K562 (cell line): ENCODE measurements at regions not wholly inside any gene's neighbourhood (a gene's known extent, or its start where the extent isn't known, plus 50 kb on each side); places are given as distances from the start of the nearest gene placed in this dataset.

Source experiments
- ATAC-seq: fragments of 200-7000 bp; cut with Tn5 transposase; 3 replicates; pipeline ENCODE4 v1.9.1; 2020; ENCODE audit warnings: moderate library complexity
- BruUV-seq: library from RNA; stranded (reverse); fragments of 400-500 nt; replicated peaks from 2 replicates; lab custom pipeline; 2021; lab: Mats Ljungman, UMichigan
- CTCF ChIA-PET: fragments of 300-600 bp; formaldehyde crosslinking; extraction: SDS; loops from one replicate; lab custom pipeline; 2021; ENCODE audit warnings: low intra/inter-chr PET ratio; lab: Yijun Ruan, JAX
- POLR2A ChIA-PET: fragments of 300-600, 350-650 bp; sonication (Branson Sonifier 250); formaldehyde crosslinking; extraction: SDS; loops from one replicate; lab custom pipeline; 2021; ENCODE audit warnings: antibody characterized with exemption, inconsistent platforms; lab: Yijun Ruan, JAX
- DNase-seq, 4 experiments: peaks; one replicate each; pipeline versions ENCODE4 v3.0.0 to v3.0.0-alpha.2; 2011 to 2018; ENCODE audit warnings: low spot score in 3 of 4, mixed read lengths in 3 of 4; ENCODE audit errors: extremely low read depth in 1 of 4
- FAIRE-seq: peaks from 2 replicates; lab custom pipeline; 2011; peaks lifted over from hg19 to GRCh38; lab: Jason Lieb, UNC
- H2AFZ ChIP-seq: 2 replicates; pipeline ENCODE4 v1.6.0; 2011; ENCODE audit warnings: low read depth, low read length, control low read depth, inconsistent platforms
- H3K27ac ChIP-seq: fragments of 200-600 bp; 3 replicates; pipeline ENCODE4 v1.8.0; 2011; ENCODE audit warnings: low read depth, mild to moderate bottlenecking, control low read depth, inconsistent platforms, low read length, moderate library complexity, mixed read lengths; ENCODE audit errors: extremely low read depth
- H3K27me3 ChIP-seq, 2 experiments: fragments of 300-600 bp in 1 of 2; 2 replicates in 1 of 2; 3 replicates in 1 of 2; pipeline versions ENCODE4 v1.6.0 to v1.8.0; 2011; ENCODE audit warnings: inconsistent platforms in 2 of 2, low read length in 2 of 2, mild to moderate bottlenecking in 1 of 2, mixed read lengths in 1 of 2, moderate library complexity in 1 of 2; ENCODE audit not compliant: control insufficient read depth in 2 of 2, insufficient read depth in 2 of 2
- H3K36me3 ChIP-seq: fragments of 300-600 bp; 3 replicates; pipeline ENCODE4 v1.8.0; 2011; ENCODE audit warnings: mild to moderate bottlenecking, low read length, inconsistent platforms; ENCODE audit not compliant: control insufficient read depth, insufficient read depth
- H3K4me1 ChIP-seq, 2 experiments: fragments of 200-600 bp in 1 of 2; replicated peaks in 1 of 2; 2 replicates in 1 of 2; 3 replicates in 1 of 2; pipeline versions ENCODE4 v1.5.1 to v1.8.0; 2011; ENCODE audit warnings: inconsistent platforms in 2 of 2, low read length in 2 of 2, mild to moderate bottlenecking in 1 of 2, mixed read lengths in 1 of 2, moderate library complexity in 1 of 2; ENCODE audit not compliant: control insufficient read depth in 2 of 2, insufficient read depth in 2 of 2
- H3K4me2 ChIP-seq: 2 replicates; pipeline ENCODE4 v1.6.1; 2011; ENCODE audit warnings: low read length, control low read depth, inconsistent platforms, mixed read lengths; ENCODE audit not compliant: insufficient read depth
- H3K4me3 ChIP-seq: fragments of 200-600 bp; sonication (generic), shearing (Covaris generic); 2 replicates; pipeline ENCODE4 v1.5.1; 2016; ENCODE audit warnings: control low read depth, inconsistent platforms
- H3K79me2 ChIP-seq: fragments of 200-600 bp; 3 replicates; pipeline ENCODE4 v1.8.0; 2011; ENCODE audit warnings: low read length, inconsistent platforms; ENCODE audit not compliant: control insufficient read depth, insufficient read depth
- H3K9ac ChIP-seq, 2 experiments: 2 replicates each; pipeline versions ENCODE4 v1.6.0 to v1.6.1; 2011; ENCODE audit warnings: low read depth in 2 of 2, low read length in 2 of 2, control low read depth in 1 of 2, inconsistent platforms in 1 of 2, mild to moderate bottlenecking in 1 of 2, mixed read lengths in 1 of 2; ENCODE audit not compliant: insufficient read depth in 1 of 2
- H3K9me1 ChIP-seq: one replicate; pipeline ENCODE4 v1.6.0; 2011; ENCODE audit warnings: inconsistent platforms, mild to moderate bottlenecking, low read length, moderate library complexity; ENCODE audit not compliant: control insufficient read depth, insufficient read depth
- H3K9me3 ChIP-seq: replicated peaks from 2 replicates; pipeline ENCODE4 v1.5.1; 2011; ENCODE audit warnings: low read depth, low read length, inconsistent platforms; ENCODE audit not compliant: control insufficient read depth, insufficient read depth
- H4K20me1 ChIP-seq: replicated peaks from 2 replicates; pipeline ENCODE4 v1.6.1; 2011; ENCODE audit warnings: low read length, inconsistent platforms, mixed read lengths; ENCODE audit not compliant: control insufficient read depth, insufficient read depth
- BHLHE40 ChIP-seq: IDR thresholded peaks from 2 replicates; pipeline ENCODE4 v1.6.1; 2011; ENCODE audit warnings: low read length, improper control_type of control experiment
- DACH1 ChIP-seq: fragments of 450-650 bp; IDR thresholded peaks from 2 replicates; pipeline ENCODE4 v1.6.1; 2018; ENCODE audit not compliant: partially characterized antibody
- DIDO1 ChIP-seq: fragments of 450-650 bp; IDR thresholded peaks from 2 replicates; pipeline ENCODE4 v1.6.1; 2016; ENCODE audit warnings: low read depth, missing biosample characterization, missing genetic modification characterization
- GABPB1 ChIP-seq: sonication (generic); formaldehyde crosslinking; IDR thresholded peaks from 2 replicates; pipeline ENCODE4 v1.8.0; 2022; ENCODE audit warnings: mild to moderate bottlenecking, missing genetic modification reagents
- HMGN3 ChIP-seq: IDR thresholded peaks from 2 replicates; pipeline ENCODE4 v1.6.1; 2011; ENCODE audit warnings: borderline replicate concordance, low read depth, mild to moderate bottlenecking, mixed read lengths, low read length; ENCODE audit not compliant: insufficient read length; ENCODE audit errors: extremely low read depth
- NCOA1 ChIP-seq: fragments of 450-650 bp; IDR thresholded peaks from 2 replicates; pipeline ENCODE4 v1.6.1; 2016; ENCODE audit warnings: low read depth
- OTX1 ChIP-seq: fragments of 450-650 bp; formaldehyde crosslinking; IDR thresholded peaks from 2 replicates; pipeline ENCODE4 v1.4.0; 2022; ENCODE audit warnings: mild to moderate bottlenecking
- PHF20 ChIP-seq: fragments of 450-650 bp; IDR thresholded peaks from 2 replicates; pipeline ENCODE4 v1.6.1; 2018; ENCODE audit not compliant: partially characterized antibody
- SAFB ChIP-seq: fragments of 200-400 bp; formaldehyde crosslinking; IDR thresholded peaks from 2 replicates; pipeline ENCODE4 v1.6.1; 2017; ENCODE audit warnings: low read depth, low read length, borderline replicate concordance
- ZNF165 ChIP-seq: fragments of 250-450 bp; sonication (Bioruptor Pico); IDR thresholded peaks from 2 replicates; pipeline ENCODE4 v1.4.0; 2020; ENCODE audit warnings: borderline replicate concordance
- WGBS: fragments of 100-300 bp; shearing (Covaris generic); methylation state at CpG from one replicate; pipeline ENCODE4 v1.1.6; 2016; ENCODE audit warnings: low coverage, mixed read lengths; ENCODE audit not compliant: insufficient coverage; ENCODE audit errors: missing lambda C conversion rate; 5-methylcytosine and 5-hydroxymethylcytosine counted together
- in situ Hi-C: fragments of 300-500 bp; cut with MboI; formaldehyde crosslinking; loops from 4 replicates; pipeline ENCODE4 v1.15.0; 2018; ENCODE audit warnings: inconsistent platforms, mixed read lengths
- intact Hi-C: fragments of 100-400 bp; cut with micrococcal nuclease; formaldehyde crosslinking; loops from 2 replicates; pipeline ENCODE4 v1.14.2; 2022
- TF ChIP-seq, protein P1 (sequence below): fragments of 150-350 bp; IDR thresholded peaks from 2 replicates; pipeline ENCODE4 v1.6.1; 2014; ENCODE audit warnings: low read depth, mild to moderate bottlenecking, low read length, borderline replicate concordance

DNA sequence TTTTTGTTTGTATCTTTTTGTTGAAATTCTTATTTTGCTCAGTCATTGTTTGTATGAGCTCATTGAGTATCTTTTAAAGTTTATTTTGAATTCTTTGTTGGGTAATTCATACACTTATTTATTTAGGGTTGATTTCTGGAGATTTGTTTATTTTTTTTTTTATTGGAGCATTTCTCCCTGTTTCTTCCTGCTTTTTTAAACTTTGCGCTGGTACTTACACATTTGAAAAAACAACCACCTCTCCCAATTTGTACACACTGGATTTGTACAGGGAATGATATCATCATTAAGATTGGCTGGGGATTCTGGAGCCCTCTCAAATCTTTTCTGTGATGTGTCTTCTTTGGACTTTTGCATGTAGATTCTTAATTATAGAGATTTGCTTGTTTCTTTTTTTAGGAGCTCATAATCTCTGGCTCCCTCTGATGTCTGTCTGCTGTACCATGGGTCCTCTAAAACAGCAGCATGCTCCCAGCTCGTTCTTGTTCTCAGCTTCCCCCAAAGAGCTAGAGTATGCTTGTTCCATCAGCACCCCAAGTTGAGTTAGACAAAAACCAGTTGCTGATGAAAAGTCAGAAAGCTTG is 310.7 kb downstream of the DUSP10 start:
- Histone ChIP-seq H3K4me1 (no peaks in the 10 kb centered on the region), H4K20me1 (no peaks in the 10 kb centered on the region), H3K27ac (no peak overlapping the region), H3K4me2 (no peak overlapping the region), H3K27me3 (no peaks in the 10 kb centered on the region), H3K9me1 (no peaks in the 10 kb centered on the region), H2AFZ (no peak overlapping the region), H3K36me3 (no peaks in the 10 kb centered on the region), H3K79me2 (no peaks in the 10 kb centered on the region), H3K9ac (no peak overlapping the region), H3K9me3 (no peaks in the 10 kb centered on the region), H3K4me3 (no peak overlapping the region)
- DNase-seq (no peak), FAIRE-seq (no peak), ATAC-seq (no peak)
- intact Hi-C loops, result loop anchor here (10.0 kb wide), 1 partner anchor 756 kb away; no protein-coding TSS in a partner anchor
- BruUV-seq, result no TSS peak
- POLR2A ChIA-PET, result interaction anchor here (0.7 to 0.9 kb wide), 2 partner anchors 10 to 529 kb away, joined by 3 read pairs; no protein-coding TSS in a partner anchor
- in situ Hi-C loops, result loop anchor here (10.0 kb wide), 1 partner anchor 616 kb away; no protein-coding TSS in a partner anchor
- CTCF ChIA-PET, result no interaction called here
- 0% methylated on average over 2 of the region's 2 CpGs for WGBS
- no peak for TF ChIP-seq SAFB
- TF ChIP-seq HMGN3, result no peak
- TF ChIP-seq, protein P1, sequence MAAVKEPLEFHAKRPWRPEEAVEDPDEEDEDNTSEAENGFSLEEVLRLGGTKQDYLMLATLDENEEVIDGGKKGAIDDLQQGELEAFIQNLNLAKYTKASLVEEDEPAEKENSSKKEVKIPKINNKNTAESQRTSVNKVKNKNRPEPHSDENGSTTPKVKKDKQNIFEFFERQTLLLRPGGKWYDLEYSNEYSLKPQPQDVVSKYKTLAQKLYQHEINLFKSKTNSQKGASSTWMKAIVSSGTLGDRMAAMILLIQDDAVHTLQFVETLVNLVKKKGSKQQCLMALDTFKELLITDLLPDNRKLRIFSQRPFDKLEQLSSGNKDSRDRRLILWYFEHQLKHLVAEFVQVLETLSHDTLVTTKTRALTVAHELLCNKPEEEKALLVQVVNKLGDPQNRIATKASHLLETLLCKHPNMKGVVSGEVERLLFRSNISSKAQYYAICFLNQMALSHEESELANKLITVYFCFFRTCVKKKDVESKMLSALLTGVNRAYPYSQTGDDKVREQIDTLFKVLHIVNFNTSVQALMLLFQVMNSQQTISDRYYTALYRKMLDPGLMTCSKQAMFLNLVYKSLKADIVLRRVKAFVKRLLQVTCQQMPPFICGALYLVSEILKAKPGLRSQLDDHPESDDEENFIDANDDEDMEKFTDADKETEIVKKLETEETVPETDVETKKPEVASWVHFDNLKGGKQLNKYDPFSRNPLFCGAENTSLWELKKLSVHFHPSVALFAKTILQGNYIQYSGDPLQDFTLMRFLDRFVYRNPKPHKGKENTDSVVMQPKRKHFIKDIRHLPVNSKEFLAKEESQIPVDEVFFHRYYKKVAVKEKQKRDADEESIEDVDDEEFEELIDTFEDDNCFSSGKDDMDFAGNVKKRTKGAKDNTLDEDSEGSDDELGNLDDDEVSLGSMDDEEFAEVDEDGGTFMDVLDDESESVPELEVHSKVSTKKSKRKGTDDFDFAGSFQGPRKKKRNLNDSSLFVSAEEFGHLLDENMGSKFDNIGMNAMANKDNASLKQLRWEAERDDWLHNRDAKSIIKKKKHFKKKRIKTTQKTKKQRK, result no peak
- TF ChIP-seq OTX1 (CRISPR knock-in tag), result no peak
- TF ChIP-seq PHF20, result no peak
- TF ChIP-seq NCOA1, result no peak
- TF ChIP-seq GABPB1 (CRISPR knock-in tag), result no peak
- no peak for TF ChIP-seq DACH1
- no peak for TF ChIP-seq BHLHE40
- no peak for TF ChIP-seq DIDO1 (tag)
- no peak for TF ChIP-seq ZNF165
